Small intestine (tissue), 7 donors: ENCODE measurements at regions not wholly inside any gene's neighbourhood (a gene's known extent, or its start where the extent isn't known, plus 50 kb on each side); places are given as distances from the start of the nearest gene placed in this dataset.
"Not testable (repeated sequence)": the region's sequence is repeated elsewhere in the genome, so short reads cannot be mapped to it uniquely, and the experiment has no call there.

Experiments used
- DNase-seq, 2 donors: peaks; one replicate each; pipeline versions ENCODE4 v3.0.0 to v3.0.0-alpha.2; 2013
- FAIRE-seq: peaks from 2 replicates; lab custom pipeline; 2012; peaks lifted over from hg19 to GRCh38; lab: Jason Lieb, UNC
- H3K27ac ChIP-seq, 3 donors: one replicate each; pipeline ENCODE4 v1.5.1; 2013; ENCODE audit warnings: low read length in 2 of 3, mild to moderate bottlenecking in 2 of 3, control low read depth in 1 of 3, inconsistent platforms in 1 of 3, low read depth in 1 of 3, moderate library complexity in 1 of 3
- H3K27me3 ChIP-seq, 3 donors: one replicate each; pipeline ENCODE4 v1.6.1; 2013; ENCODE audit warnings: low read length in 3 of 3, inconsistent platforms in 1 of 3; ENCODE audit not compliant: control insufficient read depth in 3 of 3, insufficient read depth in 3 of 3
- H3K36me3 ChIP-seq, 3 donors: one replicate each; pipeline ENCODE4 v1.6.1; 2013; ENCODE audit warnings: low read length in 3 of 3, inconsistent platforms in 1 of 3, low read depth in 1 of 3, mild to moderate bottlenecking in 1 of 3, moderate library complexity in 1 of 3; ENCODE audit not compliant: control insufficient read depth in 3 of 3, insufficient read depth in 2 of 3
- H3K4me1 ChIP-seq, 3 donors: one replicate each; pipeline ENCODE4 v1.6.1; 2013; ENCODE audit warnings: low read length in 2 of 3, inconsistent platforms in 1 of 3, low read depth in 1 of 3, mild to moderate bottlenecking in 1 of 3, moderate library complexity in 1 of 3; ENCODE audit not compliant: control insufficient read depth in 3 of 3, insufficient read depth in 2 of 3
- H3K4me3 ChIP-seq, 3 donors: one replicate each; pipeline ENCODE4 v1.5.1; 2013; ENCODE audit warnings: low read length in 3 of 3, control low read depth in 1 of 3, inconsistent platforms in 1 of 3, low read depth in 1 of 3, mild to moderate bottlenecking in 1 of 3, moderate library complexity in 1 of 3
- H3K9me3 ChIP-seq, 2 donors: one replicate each; pipeline ENCODE4 v1.6.1; 2013; ENCODE audit warnings: low read depth in 1 of 2, low read length in 1 of 2; ENCODE audit not compliant: control insufficient read depth in 2 of 2, insufficient read depth in 1 of 2
- WGBS, 3 donors: extraction: QIAGEN DNeasy Blood & Tissue Kit; methylation state at CpG; one replicate each; pipeline ENCODE4 v1.1.7; 2013; 5-methylcytosine and 5-hydroxymethylcytosine counted together
- donor health status: healthy with polysubstance abuse.
- donor health status: control.
- donor health status: control.
- donor health status: Bipolar disorder and iron deficiency.
- donor health status: healthy.

DNA sequence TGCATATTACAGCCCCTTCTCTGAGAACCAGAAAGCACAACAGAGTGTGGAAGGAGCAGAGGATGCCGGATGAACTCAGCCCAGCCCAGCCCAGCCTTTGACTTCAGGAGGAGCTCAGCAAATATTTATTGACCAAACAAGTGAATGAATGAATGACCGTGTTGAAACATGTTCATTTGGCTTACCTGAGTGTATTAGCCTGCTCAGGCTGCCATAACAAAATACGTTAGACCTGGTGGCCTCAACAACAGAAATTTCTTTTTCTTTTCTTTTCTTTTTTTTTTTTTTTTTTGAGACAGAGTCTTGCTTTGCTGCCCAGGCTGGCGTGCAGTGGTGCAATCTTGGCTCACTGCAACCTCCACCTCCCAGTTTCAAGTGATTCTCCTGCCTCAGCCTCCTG, 164.7 kb downstream of the RGS9 start:
- FAIRE-seq, H3K4me3 ChIP-seq, H3K27me3 ChIP-seq, H3K27ac ChIP-seq, H3K4me1 ChIP-seq, DNase-seq, H3K36me3 ChIP-seq: not testable (repeated sequence)
- peaks cover 0 to 16% of the 10 kb centered on the region in 2 donors for H3K9me3 ChIP-seq
- WGBS, 3 donors: 76 to 85% (median 84%) methylated on average over 4 of the region's 4 CpGs

DNA sequence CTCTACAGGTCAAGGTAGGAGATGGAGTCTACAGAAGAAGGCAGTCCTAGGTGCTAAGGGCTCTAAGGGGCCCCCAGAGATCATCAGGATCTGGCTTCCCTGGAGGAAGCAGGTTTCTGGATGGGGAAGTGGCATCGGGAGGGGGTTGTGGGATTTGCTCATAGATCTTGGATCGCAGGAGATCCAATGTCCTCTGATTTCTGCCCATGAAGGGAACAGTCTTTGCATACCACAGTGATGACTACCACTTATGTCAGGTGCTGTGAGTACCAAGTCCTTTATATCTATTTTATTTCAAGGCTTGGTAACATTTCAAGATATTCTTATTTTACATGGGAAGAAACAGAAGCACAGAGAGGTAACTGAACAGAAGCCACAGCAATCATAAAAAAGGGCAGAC, 164.0 kb downstream of the RGS9 start:
- H3K4me3 ChIP-seq: no peak overlapping the region
- FAIRE-seq: no peak
- H3K9me3 ChIP-seq: peaks cover 0 to 16% of the 10 kb centered on the region in 2 donors
- 92 to 94% (median 92%) methylated on average over 2 of the region's 2 CpGs for WGBS, 3 donors
- H3K4me1 ChIP-seq: no peaks in the 10 kb centered on the region
- no peaks in the 10 kb centered on the region for H3K36me3 ChIP-seq
- no peaks in the 10 kb centered on the region for H3K27me3 ChIP-seq
- H3K27ac ChIP-seq: no peak overlapping the region
- DNase-seq: no peak

DNA sequence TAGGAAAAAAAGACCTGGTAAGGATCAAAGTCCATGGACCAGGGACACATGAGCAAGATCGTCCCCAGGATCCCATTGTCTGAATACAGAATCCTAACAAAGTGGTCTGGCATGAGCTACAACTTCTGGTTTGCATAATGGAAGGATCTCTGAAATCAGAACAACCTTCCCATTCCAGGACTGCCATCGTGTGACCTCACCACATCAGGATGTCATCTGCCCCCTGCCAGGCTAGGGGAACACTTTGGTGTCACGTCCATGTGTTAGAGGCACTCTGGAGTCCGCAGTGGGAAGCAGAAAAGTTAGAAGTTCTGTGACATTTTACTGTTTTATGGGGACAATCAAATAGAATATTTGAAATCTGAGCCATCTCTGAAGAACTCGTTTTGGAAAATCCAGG, 160.7 kb downstream of the RGS9 start:
- H3K36me3 ChIP-seq: no peaks in the 10 kb centered on the region
- no peak for FAIRE-seq
- 50 to 63% (median 57%) methylated on average over 5 of the region's 5 CpGs for WGBS, 3 donors

DNA sequence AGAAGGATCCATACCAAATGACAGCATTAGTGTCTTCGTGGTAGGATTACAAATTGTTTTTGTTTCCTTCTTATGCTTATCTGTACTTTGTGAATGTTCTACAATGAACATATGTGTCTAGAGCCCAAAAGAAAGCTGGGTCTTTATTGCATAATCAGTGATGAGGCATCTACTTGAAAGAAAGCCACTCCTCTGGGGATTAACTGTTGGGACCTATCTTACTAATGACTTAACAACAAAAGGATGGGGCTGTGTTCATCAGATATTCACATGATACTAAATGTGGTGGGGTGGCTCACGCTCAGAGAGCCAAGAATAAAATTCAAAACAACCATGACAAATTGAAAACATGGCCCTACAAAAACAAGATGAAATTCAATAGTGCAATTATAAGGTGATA, 160.2 kb downstream of the RGS9 start:
- Histone ChIP-seq H3K4me3 (no peak overlapping the region), H3K27me3 (no peaks in the 10 kb centered on the region), H3K27ac (no peak overlapping the region), H3K36me3 (no peaks in the 10 kb centered on the region), H3K4me1 (no peaks in the 10 kb centered on the region), H3K9me3 (no peaks in the 10 kb centered on the region)
- DNase-seq (no peak), FAIRE-seq (no peak)
- 63 to 68% (median 68%) methylated on average over 2 of the region's 2 CpGs for WGBS, 3 donors

More for the DNA sequence above, 160.7 kb downstream of the RGS9 start:
- no peaks in the 10 kb centered on the region for H3K27me3 ChIP-seq
- no peak for DNase-seq
- H3K4me1 ChIP-seq: no peaks in the 10 kb centered on the region
- peaks cover 0 to under 1% of the 10 kb centered on the region in 2 donors for H3K9me3 ChIP-seq
- no peak overlapping the region for H3K4me3 ChIP-seq
- no peak overlapping the region for H3K27ac ChIP-seq

DNA sequence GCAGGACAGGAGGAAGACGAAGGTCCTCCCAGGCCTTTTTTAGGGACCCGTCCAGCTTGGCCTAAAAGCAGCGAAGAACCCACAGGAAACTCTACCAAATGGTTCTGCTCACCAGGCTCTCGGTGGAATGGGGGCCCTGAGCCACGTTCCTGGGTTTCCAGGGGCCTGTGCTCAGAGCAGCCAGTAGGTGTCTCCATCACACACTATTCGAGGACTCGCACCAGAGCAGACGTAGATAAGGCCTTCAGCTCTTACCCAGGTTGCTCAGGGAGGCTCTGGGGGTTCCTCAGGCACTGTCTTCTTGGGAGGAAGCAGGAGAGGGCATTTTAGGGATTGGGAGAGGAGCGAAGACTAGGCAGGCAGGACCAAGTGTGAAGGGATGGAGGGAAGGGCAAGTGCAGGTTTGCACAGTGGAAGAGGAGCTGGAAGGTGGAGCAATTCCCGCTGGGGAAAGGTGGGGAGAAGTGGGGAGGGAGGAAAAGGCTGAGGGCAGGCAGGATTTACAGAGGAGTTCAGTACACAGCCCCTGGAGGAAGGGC, 157.1 kb downstream of the RGS9 start:
- H3K9me3 ChIP-seq: no peaks in the 10 kb centered on the region
- peaks cover 0 to 9% (median 2%) of the 10 kb centered on the region in 3 donors for H3K4me1 ChIP-seq
- H3K27ac ChIP-seq: no peak overlapping the region
- peak; percentile 74 to 76 for DNase-seq
- H3K36me3 ChIP-seq: no peaks in the 10 kb centered on the region
- no peak for FAIRE-seq
- WGBS, 3 donors: 15 to 19% (median 16%) methylated on average over 10 of the region's 10 CpGs
- H3K4me3 ChIP-seq: no peak overlapping the region
- H3K27me3 ChIP-seq: no peaks in the 10 kb centered on the region

DNA sequence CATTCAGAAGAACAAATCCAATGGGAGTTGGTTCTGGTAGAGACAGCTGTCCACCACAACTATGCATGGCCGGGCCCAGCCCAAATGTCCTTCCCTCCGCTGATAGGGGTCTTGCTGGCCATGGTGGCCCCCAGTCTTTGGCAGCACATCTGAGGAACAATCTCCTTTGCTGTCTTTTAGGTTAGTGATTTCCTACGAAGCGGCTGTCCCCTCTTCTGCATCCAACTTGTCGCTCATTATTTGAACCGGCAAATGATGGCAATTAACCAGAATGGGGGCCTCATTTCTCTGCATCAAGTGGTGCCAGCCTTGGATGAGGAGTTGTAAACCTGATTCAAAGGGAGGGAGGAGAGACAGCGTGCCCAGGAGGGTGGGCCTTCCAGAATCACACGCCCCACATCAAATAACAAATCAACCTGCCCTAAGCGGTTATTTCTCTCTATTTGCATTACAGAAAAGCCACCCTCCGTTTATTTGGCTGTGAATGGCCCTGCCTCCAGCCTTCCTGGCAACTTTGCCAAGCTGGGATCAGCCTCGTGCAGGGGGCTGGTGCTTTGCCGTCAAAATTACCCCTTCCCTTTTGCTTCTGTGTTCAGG, 156.5 kb downstream of the RGS9 start:
- FAIRE-seq (no peak), DNase-seq (no peak)
- Histone ChIP-seq H3K36me3 (no peaks in the 10 kb centered on the region), H3K4me3 (no peak overlapping the region), H3K27ac (no peak overlapping the region), H3K9me3 (no peaks in the 10 kb centered on the region), H3K27me3 (no peaks in the 10 kb centered on the region), H3K4me1 (peaks cover 0 to 9% (median 2%) of the 10 kb centered on the region in 3 donors)
- 73 to 78% (median 73%) methylated on average over 12 of the region's 12 CpGs for WGBS, 3 donors

DNA sequence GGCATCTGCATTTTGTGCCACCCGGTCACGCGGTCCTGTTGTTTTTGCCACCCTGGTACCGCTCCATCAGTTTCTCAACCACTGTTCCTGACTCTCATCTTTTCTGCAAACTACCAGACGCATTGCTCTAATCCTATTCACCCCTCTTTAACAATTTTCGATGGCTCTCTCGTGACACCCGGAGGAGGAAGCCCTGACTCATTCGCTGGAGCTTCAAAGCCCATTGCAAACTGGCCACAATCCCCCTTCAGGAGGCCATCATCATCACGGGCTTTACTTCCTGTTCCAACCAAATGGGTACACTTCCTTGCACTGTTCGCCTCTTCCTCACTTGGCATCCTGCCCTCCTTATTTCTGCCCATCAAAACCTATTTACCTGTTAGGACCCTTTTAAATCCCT, 155.3 kb downstream of the RGS9 start:
- no peak for DNase-seq
- no peaks in the 10 kb centered on the region for H3K27me3 ChIP-seq
- peaks cover 0 to 9% (median 2%) of the 10 kb centered on the region in 3 donors for H3K4me1 ChIP-seq
- no peak overlapping the region for H3K27ac ChIP-seq
- H3K36me3 ChIP-seq: no peaks in the 10 kb centered on the region
- 76 to 80% (median 77%) methylated on average over 11 of the region's 11 CpGs for WGBS, 3 donors
- no peak overlapping the region for H3K4me3 ChIP-seq
- peaks cover 0 to 5% of the 10 kb centered on the region in 2 donors for H3K9me3 ChIP-seq
- FAIRE-seq: no peak

DNA sequence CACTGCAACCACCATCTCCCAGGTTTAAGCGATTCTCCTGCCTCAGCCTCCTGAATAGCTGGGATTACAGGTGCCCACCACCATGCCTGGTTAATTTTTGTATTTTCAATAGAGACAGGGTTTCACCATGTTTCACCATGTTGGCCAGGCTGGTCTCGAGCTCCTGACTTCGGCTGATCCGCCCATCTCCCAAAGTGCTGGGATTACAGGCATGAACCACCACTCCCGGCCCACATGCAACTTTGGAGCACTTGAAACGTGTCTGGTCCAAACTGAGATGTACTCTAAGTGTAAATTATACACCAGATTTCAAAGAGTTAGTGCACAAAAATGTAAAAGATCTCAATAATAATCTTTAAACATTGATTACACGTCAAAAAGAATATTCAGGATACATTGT, 154.1 kb downstream of the RGS9 start:
- not testable (repeated sequence) for H3K36me3 ChIP-seq, DNase-seq, FAIRE-seq, H3K9me3 ChIP-seq, H3K27me3 ChIP-seq, H3K4me3 ChIP-seq, H3K4me1 ChIP-seq, H3K27ac ChIP-seq
- WGBS, 3 donors: 80 to 89% (median 85%) methylated on average over 7 of the region's 7 CpGs

DNA sequence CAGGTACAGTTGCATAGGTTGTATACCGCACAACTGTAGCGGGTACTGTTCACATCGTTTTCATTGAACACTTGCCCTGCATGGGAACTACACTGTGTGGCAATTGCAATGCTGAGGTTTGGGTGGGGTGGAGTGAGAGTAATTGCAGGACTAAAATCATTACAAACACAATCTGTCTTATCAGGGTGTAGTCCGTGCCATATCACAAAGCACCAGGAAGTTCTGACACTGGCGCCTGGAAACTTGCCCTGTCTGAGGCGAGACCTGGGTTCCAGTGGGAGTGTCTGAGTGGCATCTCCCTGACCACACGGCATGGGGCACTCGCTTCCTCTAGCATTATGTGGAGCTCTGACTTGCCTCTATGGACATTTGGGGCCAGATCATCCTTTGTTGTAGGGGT, 153.4 kb downstream of the RGS9 start:
- no peak overlapping the region for H3K4me3 ChIP-seq
- no peaks in the 10 kb centered on the region for H3K36me3 ChIP-seq
- peak; percentile 33 to 97 for DNase-seq
- H3K27me3 ChIP-seq: no peaks in the 10 kb centered on the region
- H3K4me1 ChIP-seq: peaks cover 0 to 9% (median 2%) of the 10 kb centered on the region in 3 donors
- WGBS, 3 donors: 15 to 64% (median 30%) methylated on average over 8 of the region's 8 CpGs
- H3K9me3 ChIP-seq: peaks cover 0 to 5% of the 10 kb centered on the region in 2 donors
- no peak for FAIRE-seq
- peak overlapping the region in 2 of 3 donors; percentile 44 to 90 for H3K27ac ChIP-seq
